ENCODE measurements at regions not wholly inside any gene's neighbourhood (a gene's known extent, or its start where the extent isn't known, plus 50 kb on each side); places are given as distances from the start of the nearest gene placed in this dataset.
"Not testable (repeated sequence)": the region's sequence is repeated elsewhere in the genome, so short reads cannot be mapped to it uniquely, and the experiment has no call there.

DNA sequence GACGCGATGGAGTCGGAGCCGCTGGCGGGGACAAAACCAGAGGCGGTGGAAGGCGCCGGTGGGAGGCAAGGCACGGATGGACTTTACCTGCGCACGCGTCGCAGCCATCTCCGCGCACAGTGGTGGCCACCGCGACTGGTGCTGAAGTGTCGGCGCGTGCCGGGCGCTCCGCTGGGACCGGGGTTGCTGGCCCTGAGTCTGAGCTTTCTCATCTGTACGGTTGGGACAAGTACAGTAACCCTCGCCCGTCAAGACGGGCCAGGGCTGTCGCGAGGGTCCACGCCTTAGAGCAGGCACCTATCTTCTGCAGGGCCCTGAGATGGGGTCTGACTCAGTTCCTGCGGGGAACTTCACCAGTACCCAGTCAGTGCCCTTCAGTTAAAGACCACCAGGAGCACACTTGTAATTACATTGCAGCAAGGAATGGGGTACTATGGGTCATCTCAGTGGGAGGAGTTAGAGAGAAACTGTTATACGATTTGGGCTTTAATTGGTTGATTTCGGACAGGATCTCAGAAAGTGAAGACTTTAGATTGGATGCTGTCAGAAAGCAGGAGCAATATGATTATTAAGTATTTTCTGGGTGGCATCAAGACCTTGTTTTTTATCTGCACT is 385.6 kb downstream of the SPATA31A6 start:
- DNase-seq; H2BK12ac ChIP-seq (ENCODE audit: low read length); H3K36me3 ChIP-seq (ENCODE audit: control insufficient read depth in 1 of 2, insufficient read depth in 2 of 2, low read length in 2 of 2); H2AFZ ChIP-seq (ENCODE audit: insufficient read depth, low read length, poor library complexity); H2BK5ac ChIP-seq (ENCODE audit: low read depth, low read length, poor library complexity); H3K79me2 ChIP-seq (ENCODE audit: control insufficient read depth, insufficient read depth, low read length, poor library complexity); H3K4me3 ChIP-seq (ENCODE audit: low read depth, low read length); H3K23ac ChIP-seq (ENCODE audit: low read length); H3K27me3 ChIP-seq (ENCODE audit: insufficient read depth, low read length); H3K4me1 ChIP-seq (ENCODE audit: control insufficient read depth in 1 of 2, insufficient read depth in 2 of 2, low read length in 2 of 2); H4K91ac ChIP-seq (ENCODE audit: low read depth, low read length); H3K18ac ChIP-seq (ENCODE audit: low read length); H4K12ac ChIP-seq (ENCODE audit: low read depth, low read length); H3K4me2 ChIP-seq (ENCODE audit: low read length); H2AK5ac ChIP-seq (ENCODE audit: low read length); H3K9me3 ChIP-seq (ENCODE audit: insufficient read depth, low read depth, low read length); H2BK120ac ChIP-seq (ENCODE audit: insufficient read depth, low read length, poor library complexity); H3K4ac ChIP-seq (ENCODE audit: low read depth, low read length); H3K27ac ChIP-seq (ENCODE audit: low read depth, low read length); H3K79me1 ChIP-seq (ENCODE audit: low read length); H3K14ac ChIP-seq (ENCODE audit: low read length); H3K9ac ChIP-seq (ENCODE audit: low read length); H4K8ac ChIP-seq (ENCODE audit: low read depth, low read length): not testable (repeated sequence)
- WGBS (ENCODE audit: extremely low coverage, insufficient coverage, insufficient read length) = no CpG with 5 or more reads among the region's 34 CpGs

DNA sequence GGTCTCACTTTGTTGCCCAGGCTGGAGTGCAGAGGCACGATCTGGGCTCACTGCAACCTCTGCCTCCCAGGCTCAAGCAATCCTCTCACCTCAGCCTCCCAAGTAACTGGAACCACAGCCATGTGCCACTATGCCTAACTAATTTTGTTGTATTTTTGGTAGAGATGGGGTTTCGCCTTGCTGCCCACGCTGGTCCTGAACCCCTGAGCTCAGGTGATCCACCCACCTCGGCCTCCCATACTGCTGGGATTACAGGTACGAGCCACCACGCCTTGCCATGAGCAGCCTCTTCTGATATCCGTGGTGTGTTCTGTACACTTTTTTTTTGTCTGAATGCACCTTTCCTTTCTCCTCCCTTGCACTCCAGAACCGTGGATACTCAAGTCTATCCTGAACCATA is 394.4 kb downstream of the SPATA31A6 start:
- H4K8ac ChIP-seq (ENCODE audit: low read depth, low read length); H3K79me2 ChIP-seq (ENCODE audit: control insufficient read depth, insufficient read depth, low read length, poor library complexity); H2BK12ac ChIP-seq (ENCODE audit: low read length); H2BK120ac ChIP-seq (ENCODE audit: insufficient read depth, low read length, poor library complexity); H3K23ac ChIP-seq (ENCODE audit: low read length); H4K12ac ChIP-seq (ENCODE audit: low read depth, low read length); H3K9ac ChIP-seq (ENCODE audit: low read length); H2AFZ ChIP-seq (ENCODE audit: insufficient read depth, low read length, poor library complexity); H3K4me3 ChIP-seq (ENCODE audit: low read depth, low read length); H3K14ac ChIP-seq (ENCODE audit: low read length); H2AK5ac ChIP-seq (ENCODE audit: low read length); H3K4me1 ChIP-seq (ENCODE audit: control insufficient read depth in 1 of 2, insufficient read depth in 2 of 2, low read length in 2 of 2); H3K27me3 ChIP-seq (ENCODE audit: insufficient read depth, low read length); H3K79me1 ChIP-seq (ENCODE audit: low read length); H3K27ac ChIP-seq (ENCODE audit: low read depth, low read length); H3K18ac ChIP-seq (ENCODE audit: low read length); H3K9me3 ChIP-seq (ENCODE audit: insufficient read depth, low read depth, low read length); H3K4ac ChIP-seq (ENCODE audit: low read depth, low read length); H3K4me2 ChIP-seq (ENCODE audit: low read length); DNase-seq; H4K91ac ChIP-seq (ENCODE audit: low read depth, low read length); H3K36me3 ChIP-seq (ENCODE audit: control insufficient read depth in 1 of 2, insufficient read depth in 2 of 2, low read length in 2 of 2); H2BK5ac ChIP-seq (ENCODE audit: low read depth, low read length, poor library complexity): not testable (repeated sequence)
- no CpG with 5 or more reads among the region's 8 CpGs for WGBS (ENCODE audit: extremely low coverage, insufficient coverage, insufficient read length)
